ENCODE measurements at regions not wholly inside any gene's neighbourhood (a gene's known extent, or its start where the extent isn't known, plus 50 kb on each side); places are given as distances from the start of the nearest gene placed in this dataset.

GRCh38 chr4:114196606-114197005 is 217.2 kb upstream of the ARSJ start:
- no peak for DNase-seq (ENCODE audit: low read depth)
- H3K4me3 ChIP-seq (ENCODE audit: low read depth, low read length) = no peak overlapping the region
- TF ChIP-seq MAX (IDR thresholded peaks at IDR 0.05; ENCODE audit: low read depth, low read length) (no peak), POLR2A (IDR thresholded peaks at IDR 0.05; ENCODE audit: extremely low read depth, insufficient read length) (no peak), MYC (IDR thresholded peaks at IDR 0.05; ENCODE audit: low read depth, low read length) (no peak), CTCF (IDR thresholded peaks at IDR 0.05; ENCODE audit: low read depth, low read length) (no peak)

GRCh38 chr4:114200026-114200425 is 220.6 kb upstream of the ARSJ start:
- no peak for DNase-seq (ENCODE audit: low read depth)
- TF ChIP-seq MAX (IDR thresholded peaks at IDR 0.05; ENCODE audit: low read depth, low read length) (no peak), CTCF (IDR thresholded peaks at IDR 0.05; ENCODE audit: low read depth, low read length) (no peak), POLR2A (IDR thresholded peaks at IDR 0.05; ENCODE audit: extremely low read depth, insufficient read length) (no peak), MYC (IDR thresholded peaks at IDR 0.05; ENCODE audit: low read depth, low read length) (no peak)
- no peak overlapping the region for H3K4me3 ChIP-seq (ENCODE audit: low read depth, low read length)

- TF ChIP-seq MAX (IDR thresholded peaks at IDR 0.05; ENCODE audit: low read depth, low read length) = no peak
- no peak for TF ChIP-seq POLR2A (IDR thresholded peaks at IDR 0.05; ENCODE audit: extremely low read depth, insufficient read length)
- no peak for TF ChIP-seq CTCF (IDR thresholded peaks at IDR 0.05; ENCODE audit: low read depth, low read length)
- TF ChIP-seq MYC (IDR thresholded peaks at IDR 0.05; ENCODE audit: low read depth, low read length) = no peak
- no peak for DNase-seq (ENCODE audit: low read depth)
- H3K4me3 ChIP-seq (ENCODE audit: low read depth, low read length) = no peak overlapping the region
Measured at GRCh38 chr4:114205261-114205660, 225.8 kb upstream of the ARSJ start.

GRCh38 chr4:114208574-114209151 is 229.2 kb upstream of the ARSJ start:
- H3K4me3 ChIP-seq (ENCODE audit: low read depth, low read length) = no peak overlapping the region
- no peak for TF ChIP-seq POLR2A (IDR thresholded peaks at IDR 0.05; ENCODE audit: extremely low read depth, insufficient read length)

GRCh38 chr4:114209584-114209983 is 230.1 kb upstream of the ARSJ start:
- no peak for TF ChIP-seq MAX (IDR thresholded peaks at IDR 0.05; ENCODE audit: low read depth, low read length)
- no peak for TF ChIP-seq POLR2A (IDR thresholded peaks at IDR 0.05; ENCODE audit: extremely low read depth, insufficient read length)
- TF ChIP-seq MYC (IDR thresholded peaks at IDR 0.05; ENCODE audit: low read depth, low read length) = no peak
- no peak for TF ChIP-seq CTCF (IDR thresholded peaks at IDR 0.05; ENCODE audit: low read depth, low read length)
- no peak for DNase-seq (ENCODE audit: low read depth)
- no peak overlapping the region for H3K4me3 ChIP-seq (ENCODE audit: low read depth, low read length)

More at GRCh38 chr4:114208574-114209151, 229.2 kb upstream of the ARSJ start:
- DNase-seq (ENCODE audit: low read depth) = no peak

- no peak for DNase-seq (ENCODE audit: low read depth)
- TF ChIP-seq MAX (IDR thresholded peaks at IDR 0.05; ENCODE audit: low read depth, low read length) (no peak), CTCF (IDR thresholded peaks at IDR 0.05; ENCODE audit: low read depth, low read length) (no peak), POLR2A (IDR thresholded peaks at IDR 0.05; ENCODE audit: extremely low read depth, insufficient read length) (no peak), MYC (IDR thresholded peaks at IDR 0.05; ENCODE audit: low read depth, low read length) (no peak)
- no peak overlapping the region for H3K4me3 ChIP-seq (ENCODE audit: low read depth, low read length)
Measured at GRCh38 chr4:114211556-114211955, 232.1 kb upstream of the ARSJ start.
